ENCODE measurements at regions not wholly inside any gene's neighbourhood (a gene's known extent, or its start where the extent isn't known, plus 50 kb on each side); places are given as distances from the start of the nearest gene placed in this dataset.

GRCh38 chrX:126994032-126994600 lies 174.6 kb downstream of the PRR32 start:
- POLR2A ChIA-PET (ENCODE audit: unreplicated experiment) = no interaction called here
- Histone ChIP-seq H3K4me2 (ENCODE audit: low read depth, low read length) (no peak overlapping the region), H4K91ac (ENCODE audit: insufficient read depth, low read depth, low read length) (no peak overlapping the region), H3K4ac (ENCODE audit: low read depth, low read length) (no peak overlapping the region), H2BK15ac (ENCODE audit: low read depth, low read length) (no peak overlapping the region), H4K20me1 (ENCODE audit: insufficient read depth, low read length) (no peaks in the 10 kb centered on the region), H3K9me1 (ENCODE audit: insufficient read depth, low read length) (no peaks in the 10 kb centered on the region), H3K4me1 (ENCODE audit: control insufficient read depth, insufficient read depth, low read length) (no peaks in the 10 kb centered on the region), H3K56ac (ENCODE audit: extremely low read depth, insufficient read depth, low read length) (no peak overlapping the region), H3K27me3 (ENCODE audit: control insufficient read depth, insufficient read depth, low read length) (no peaks in the 10 kb centered on the region), H2BK20ac (ENCODE audit: low read depth, low read length) (no peak overlapping the region), H2BK5ac (ENCODE audit: low read depth, low read length, poor library complexity, severe bottlenecking) (no peak overlapping the region), H2BK120ac (ENCODE audit: low read depth, low read length) (no peak overlapping the region), H3K4me3 (ENCODE audit: insufficient read depth, low read depth, low read length) (no peak overlapping the region), H2AFZ (replicated peaks; ENCODE audit: low read length, poor library complexity) (no peak overlapping the region), H3K27ac (ENCODE audit: insufficient read depth, low read length) (no peak overlapping the region), H3K36me3 (ENCODE audit: control insufficient read depth, insufficient read depth, low read length) (no peaks in the 10 kb centered on the region), H3K79me1 (ENCODE audit: low read depth in 1 of 2, low read length in 2 of 2) (no peaks in the 10 kb centered on the region), H3K23ac (ENCODE audit: low read depth, low read length) (no peak overlapping the region), H3K9ac (ENCODE audit: low read depth, low read length) (no peak overlapping the region), H3K18ac (ENCODE audit: low read depth, low read length) (no peak overlapping the region), H2AK9ac (replicated peaks; ENCODE audit: low read depth, low read length, poor library complexity) (no peak overlapping the region), H4K5ac (ENCODE audit: low read depth, low read length) (no peak overlapping the region), H3K9me3 (ENCODE audit: control insufficient read depth, insufficient read depth, low read length) (no peaks in the 10 kb centered on the region; the same call in 1 of the 2 replicates), H3K14ac (replicated peaks; ENCODE audit: low read depth, low read length) (no peak overlapping the region), H4K8ac (ENCODE audit: low read depth in 2 of 2, low read length in 2 of 2) (no peak overlapping the region), H2AK5ac (ENCODE audit: low read depth, low read length) (no peak overlapping the region)
- CTCF ChIA-PET = no interaction called here
- BruUV-seq (replicated peaks) = no TSS peak
- WGBS, 2 experiments (ENCODE audit: extremely low coverage in 2 of 2, insufficient read length in 1 of 2) = no CpG with 5 or more reads among the region's 4 CpGs
- intact Hi-C loops (cut with micrococcal nuclease) (no loop called here), in situ Hi-C loops (cut with MboI; ENCODE audit: low sequenced_read_pairs) (no loop called here), dilution Hi-C loops (cut with HindIII; ENCODE audit: low sequenced_read_pairs, unreplicated experiment) (no loop called here)
- no peak for DNase-seq
- TF ChIP-seq FOS (IDR thresholded peaks at IDR 0.05; ENCODE audit: low read depth, low read length) = no peak
- no peak for TF ChIP-seq SMC3 (IDR thresholded peaks at IDR 0.05; ENCODE audit: low read depth, low read length)
- TF ChIP-seq MAFK (IDR thresholded peaks at IDR 0.05; ENCODE audit: low read depth, low read length) = no peak
- no peak for TF ChIP-seq POLR2A (IDR thresholded peaks at IDR 0.05; ENCODE audit: low read depth, low read length)
- TF ChIP-seq, protein P1, sequence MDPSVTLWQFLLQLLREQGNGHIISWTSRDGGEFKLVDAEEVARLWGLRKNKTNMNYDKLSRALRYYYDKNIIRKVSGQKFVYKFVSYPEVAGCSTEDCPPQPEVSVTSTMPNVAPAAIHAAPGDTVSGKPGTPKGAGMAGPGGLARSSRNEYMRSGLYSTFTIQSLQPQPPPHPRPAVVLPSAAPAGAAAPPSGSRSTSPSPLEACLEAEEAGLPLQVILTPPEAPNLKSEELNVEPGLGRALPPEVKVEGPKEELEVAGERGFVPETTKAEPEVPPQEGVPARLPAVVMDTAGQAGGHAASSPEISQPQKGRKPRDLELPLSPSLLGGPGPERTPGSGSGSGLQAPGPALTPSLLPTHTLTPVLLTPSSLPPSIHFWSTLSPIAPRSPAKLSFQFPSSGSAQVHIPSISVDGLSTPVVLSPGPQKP (IDR thresholded peaks at IDR 0.05; ENCODE audit: borderline replicate concordance, low read depth, low read length) = no peak
- TF ChIP-seq, protein P2, sequence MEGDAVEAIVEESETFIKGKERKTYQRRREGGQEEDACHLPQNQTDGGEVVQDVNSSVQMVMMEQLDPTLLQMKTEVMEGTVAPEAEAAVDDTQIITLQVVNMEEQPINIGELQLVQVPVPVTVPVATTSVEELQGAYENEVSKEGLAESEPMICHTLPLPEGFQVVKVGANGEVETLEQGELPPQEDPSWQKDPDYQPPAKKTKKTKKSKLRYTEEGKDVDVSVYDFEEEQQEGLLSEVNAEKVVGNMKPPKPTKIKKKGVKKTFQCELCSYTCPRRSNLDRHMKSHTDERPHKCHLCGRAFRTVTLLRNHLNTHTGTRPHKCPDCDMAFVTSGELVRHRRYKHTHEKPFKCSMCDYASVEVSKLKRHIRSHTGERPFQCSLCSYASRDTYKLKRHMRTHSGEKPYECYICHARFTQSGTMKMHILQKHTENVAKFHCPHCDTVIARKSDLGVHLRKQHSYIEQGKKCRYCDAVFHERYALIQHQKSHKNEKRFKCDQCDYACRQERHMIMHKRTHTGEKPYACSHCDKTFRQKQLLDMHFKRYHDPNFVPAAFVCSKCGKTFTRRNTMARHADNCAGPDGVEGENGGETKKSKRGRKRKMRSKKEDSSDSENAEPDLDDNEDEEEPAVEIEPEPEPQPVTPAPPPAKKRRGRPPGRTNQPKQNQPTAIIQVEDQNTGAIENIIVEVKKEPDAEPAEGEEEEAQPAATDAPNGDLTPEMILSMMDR (conservative IDR thresholded peaks at IDR 0.05; ENCODE audit: low read depth, low read length) = no peak
- TF ChIP-seq USF2 (IDR thresholded peaks at IDR 0.05; ENCODE audit: low read depth, low read length) = no peak
- no peak for TF ChIP-seq CEBPB (IDR thresholded peaks at IDR 0.05; ENCODE audit: low read depth, low read length)
- TF ChIP-seq CHD1 (IDR thresholded peaks at IDR 0.05; ENCODE audit: low read depth, low read length) = no peak
- TF ChIP-seq NFE2L2 (IDR thresholded peaks at IDR 0.05; ENCODE audit: low read depth, low read length) = no peak
- TF ChIP-seq RFX5 (IDR thresholded peaks at IDR 0.05; ENCODE audit: low read depth, low read length) = no peak
- no peak for TF ChIP-seq RAD21 (IDR thresholded peaks at IDR 0.05; ENCODE audit: low read length)
- no peak for TF ChIP-seq MXI1 (IDR thresholded peaks at IDR 0.05; ENCODE audit: borderline replicate concordance, low read depth, low read length)
- TF ChIP-seq BHLHE40 (IDR thresholded peaks at IDR 0.05; ENCODE audit: low read depth, low read length) = no peak
- TF ChIP-seq RCOR1 (IDR thresholded peaks at IDR 0.05; ENCODE audit: insufficient replicate concordance, low read length) = no peak
- no peak for TF ChIP-seq MAZ (IDR thresholded peaks at IDR 0.05; ENCODE audit: borderline replicate concordance, low read depth, low read length)
- no peak for ATAC-seq (ENCODE audit: low read depth)
